ENCODE measurements at regions not wholly inside any gene's neighbourhood (a gene's known extent, or its start where the extent isn't known, plus 50 kb on each side); places are given as distances from the start of the nearest gene placed in this dataset.
"Not testable (repeated sequence)": the region's sequence is repeated elsewhere in the genome, so short reads cannot be mapped to it uniquely, and the experiment has no call there.

- 66 to 78% methylated on average over 2 of the region's 2 CpGs for WGBS, 2 experiments (ENCODE audit: low coverage in 1 of 2, low lambda C conversion rate in 2 of 2, missing lambda C conversion rate in 2 of 2)
- H3K27ac ChIP-seq = no peak overlapping the region
- no peak overlapping the region for H3K4me2 ChIP-seq (ENCODE audit: unreplicated experiment)
- no peak overlapping the region for H3K4me3 ChIP-seq
- no peaks in the 10 kb centered on the region for H3K27me3 ChIP-seq (replicated peaks; ENCODE audit: insufficient read depth)
- no peaks in the 10 kb centered on the region for H3F3A ChIP-seq (ENCODE audit: insufficient read depth)
- H3K4me1 ChIP-seq (ENCODE audit: insufficient read depth) = no peaks in the 10 kb centered on the region
- no peak for DNase-seq
- no peak overlapping the region for H3K9ac ChIP-seq
- no peak for TF ChIP-seq EZH2phosphoT487 (IDR thresholded peaks at IDR 0.05; ENCODE audit: insufficient read depth, low read depth)
- TF ChIP-seq EZH2 (IDR thresholded peaks at IDR 0.05; ENCODE audit: insufficient read depth, poor library complexity, severe bottlenecking) = no peak
- H3K36me3 ChIP-seq (ENCODE audit: low read depth) = no peaks in the 10 kb centered on the region
- H3K9me3 ChIP-seq (ENCODE audit: low read depth) = peaks cover 3% of the 10 kb centered on the region
- H2AFZ ChIP-seq = no peak overlapping the region
- H3K9me2 ChIP-seq (ENCODE audit: insufficient read depth) = no peaks in the 10 kb centered on the region
- no peaks in the 10 kb centered on the region for H3K79me2 ChIP-seq (ENCODE audit: insufficient read depth)
- no peaks in the 10 kb centered on the region for H4K20me1 ChIP-seq (ENCODE audit: insufficient read depth)
- in situ Hi-C loops (cut with MboI) = no loop called here
These were observed 343.4 kb downstream of the GPD2 start for GRCh38 chr2:156779416-156780120.

GRCh38 chr2:156781677-156782076 is 345.5 kb downstream of the GPD2 start:
- H3K27me3 ChIP-seq (replicated peaks; ENCODE audit: insufficient read depth); H3K27ac ChIP-seq; H3K4me1 ChIP-seq (ENCODE audit: insufficient read depth); H3K4me3 ChIP-seq; H3K4me2 ChIP-seq (ENCODE audit: unreplicated experiment); H2AFZ ChIP-seq; H3K36me3 ChIP-seq (ENCODE audit: low read depth); H4K20me1 ChIP-seq (ENCODE audit: insufficient read depth); in situ Hi-C loops (cut with MboI); H3F3A ChIP-seq (ENCODE audit: insufficient read depth); H3K79me2 ChIP-seq (ENCODE audit: insufficient read depth); H3K9ac ChIP-seq; H3K9me3 ChIP-seq (ENCODE audit: low read depth); H3K9me2 ChIP-seq (ENCODE audit: insufficient read depth); DNase-seq: not testable (repeated sequence)
- WGBS, 2 experiments (ENCODE audit: low coverage in 1 of 2, low lambda C conversion rate in 2 of 2, missing lambda C conversion rate in 2 of 2) = 5 to 6% methylated on average over 2 of the region's 2 CpGs

DNA sequence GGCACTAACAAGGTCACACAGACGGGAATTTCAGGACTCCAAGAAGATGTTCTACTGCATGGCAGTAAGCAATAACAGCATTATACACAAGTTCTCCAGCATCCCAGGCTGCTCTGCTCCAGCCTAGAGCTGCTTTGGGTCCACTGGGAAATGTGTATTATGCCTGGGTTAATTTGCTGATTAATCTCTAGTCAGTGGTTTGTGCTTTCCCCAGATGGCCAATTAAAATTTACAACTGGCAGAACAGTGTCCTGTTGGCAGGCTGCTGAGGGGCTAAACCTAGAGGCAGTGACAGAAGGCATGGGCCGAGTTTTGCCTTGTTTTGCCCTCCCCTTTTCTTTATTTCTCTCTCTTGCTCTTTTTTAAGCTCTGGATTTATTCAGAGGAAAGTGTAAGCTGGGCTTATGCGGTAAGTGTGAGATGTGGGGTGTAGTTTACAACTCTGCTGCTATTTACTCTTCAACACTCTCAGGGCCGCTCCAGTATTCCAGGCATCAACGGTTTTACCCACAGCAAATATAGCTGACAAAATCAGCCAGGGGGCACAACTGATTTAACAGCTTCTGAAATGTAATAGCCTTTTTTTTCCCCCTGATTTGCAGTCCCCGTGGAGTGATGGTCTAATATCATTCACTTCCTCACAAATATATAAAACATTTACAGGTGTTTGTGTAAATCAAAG is 348.0 kb downstream of the GPD2 start:
- Histone ChIP-seq H3K79me2 (ENCODE audit: insufficient read depth) (no peaks in the 10 kb centered on the region), H3K9me3 (ENCODE audit: low read depth) (peaks cover 3% of the 10 kb centered on the region), H3K27ac (no peak overlapping the region), H3K36me3 (ENCODE audit: low read depth) (no peaks in the 10 kb centered on the region), H4K20me1 (ENCODE audit: insufficient read depth) (no peaks in the 10 kb centered on the region), H3K4me1 (ENCODE audit: insufficient read depth) (no peaks in the 10 kb centered on the region), H2AFZ (no peak overlapping the region), H3F3A (ENCODE audit: insufficient read depth) (no peaks in the 10 kb centered on the region), H3K9me2 (ENCODE audit: insufficient read depth) (no peaks in the 10 kb centered on the region), H3K4me3 (no peak overlapping the region), H3K4me2 (ENCODE audit: unreplicated experiment) (no peak overlapping the region), H3K9ac (no peak overlapping the region), H3K27me3 (replicated peaks; ENCODE audit: insufficient read depth) (no peaks in the 10 kb centered on the region)
- TF ChIP-seq EZH2 (IDR thresholded peaks at IDR 0.05; ENCODE audit: insufficient read depth, poor library complexity, severe bottlenecking) (no peak), EZH2phosphoT487 (IDR thresholded peaks at IDR 0.05; ENCODE audit: insufficient read depth, low read depth) (no peak)
- in situ Hi-C loops (cut with MboI) = no loop called here
- DNase-seq = no peak
- WGBS, 2 experiments (ENCODE audit: low coverage in 1 of 2, low lambda C conversion rate in 2 of 2, missing lambda C conversion rate in 2 of 2) = 17 to 20% methylated on average over 6 of the region's 6 CpGs

DNA sequence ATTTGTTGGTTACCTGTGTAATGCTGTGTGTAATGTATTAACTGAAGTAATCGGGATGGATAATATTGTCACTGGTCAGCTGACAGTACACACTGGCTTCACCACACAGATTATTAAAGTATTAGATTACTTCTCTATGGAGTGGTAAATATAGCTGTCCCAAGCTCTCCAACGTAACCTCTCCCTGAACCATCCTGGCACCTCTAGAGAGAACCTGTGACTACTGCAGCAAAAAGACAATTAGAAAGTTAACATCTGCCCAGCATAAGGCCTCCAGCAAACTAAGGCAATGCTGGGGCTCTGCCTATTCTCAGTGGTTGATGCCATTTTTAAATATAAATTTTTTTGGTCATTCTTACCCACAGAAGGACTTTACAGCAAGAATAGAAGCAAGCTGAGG is 351.3 kb downstream of the GPD2 start:
- Histone ChIP-seq H2AFZ (no peak overlapping the region), H3K9me2 (ENCODE audit: insufficient read depth) (no peaks in the 10 kb centered on the region), H3K4me2 (ENCODE audit: unreplicated experiment) (no peak overlapping the region), H3K4me3 (no peak overlapping the region), H3K79me2 (ENCODE audit: insufficient read depth) (no peaks in the 10 kb centered on the region), H3K27me3 (replicated peaks; ENCODE audit: insufficient read depth) (no peaks in the 10 kb centered on the region), H3F3A (ENCODE audit: insufficient read depth) (no peaks in the 10 kb centered on the region), H4K20me1 (ENCODE audit: insufficient read depth) (no peaks in the 10 kb centered on the region), H3K27ac (no peak overlapping the region), H3K9ac (no peak overlapping the region), H3K36me3 (ENCODE audit: low read depth) (no peaks in the 10 kb centered on the region), H3K9me3 (ENCODE audit: low read depth) (no peaks in the 10 kb centered on the region), H3K4me1 (ENCODE audit: insufficient read depth) (no peaks in the 10 kb centered on the region)
- no peak for DNase-seq
- in situ Hi-C loops (cut with MboI) = no loop called here
- TF ChIP-seq EZH2phosphoT487 (IDR thresholded peaks at IDR 0.05; ENCODE audit: insufficient read depth, low read depth) (no peak), EZH2 (IDR thresholded peaks at IDR 0.05; ENCODE audit: insufficient read depth, poor library complexity, severe bottlenecking) (no peak)
- 72 to 73% methylated on average over 2 of the region's 2 CpGs for WGBS, 2 experiments (ENCODE audit: low coverage in 1 of 2, low lambda C conversion rate in 2 of 2, missing lambda C conversion rate in 2 of 2)
